ENCODE measurements at regions not wholly inside any gene's neighbourhood (a gene's known extent, or its start where the extent isn't known, plus 50 kb on each side); places are given as distances from the start of the nearest gene placed in this dataset.

DNA sequence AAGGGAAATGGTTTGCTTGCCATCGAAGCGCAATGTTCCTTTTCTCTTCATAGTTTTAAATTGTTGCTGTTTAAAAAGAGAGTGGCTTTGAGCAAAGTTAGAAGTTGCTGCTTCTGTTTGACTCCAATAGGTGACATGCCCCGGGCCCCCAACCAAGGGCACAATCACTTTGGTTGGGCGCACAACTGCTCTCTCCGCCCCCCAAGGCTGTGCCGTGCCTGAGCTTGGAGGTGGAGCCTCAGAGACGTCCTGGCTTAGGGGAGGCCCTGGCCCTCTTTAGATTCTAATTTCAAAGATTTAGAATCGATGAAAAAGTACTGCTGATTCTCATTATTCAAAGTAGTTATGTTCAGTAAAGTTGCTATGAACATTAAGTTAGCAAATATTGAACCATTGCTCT, 725.9 kb downstream of the COL12A1 start (continued):
- no peak for TF ChIP-seq POLR2G (IDR thresholded peaks at IDR 0.05; ENCODE audit: low read depth, low read length)
- TF ChIP-seq HMG20A (CRISPR knock-in tag; IDR thresholded peaks at IDR 0.05; ENCODE audit: borderline replicate concordance): no peak
- TF ChIP-seq SIN3A (IDR thresholded peaks at IDR 0.05; ENCODE audit: borderline replicate concordance, low read depth, low read length): no peak
- TF ChIP-seq, protein P1, sequence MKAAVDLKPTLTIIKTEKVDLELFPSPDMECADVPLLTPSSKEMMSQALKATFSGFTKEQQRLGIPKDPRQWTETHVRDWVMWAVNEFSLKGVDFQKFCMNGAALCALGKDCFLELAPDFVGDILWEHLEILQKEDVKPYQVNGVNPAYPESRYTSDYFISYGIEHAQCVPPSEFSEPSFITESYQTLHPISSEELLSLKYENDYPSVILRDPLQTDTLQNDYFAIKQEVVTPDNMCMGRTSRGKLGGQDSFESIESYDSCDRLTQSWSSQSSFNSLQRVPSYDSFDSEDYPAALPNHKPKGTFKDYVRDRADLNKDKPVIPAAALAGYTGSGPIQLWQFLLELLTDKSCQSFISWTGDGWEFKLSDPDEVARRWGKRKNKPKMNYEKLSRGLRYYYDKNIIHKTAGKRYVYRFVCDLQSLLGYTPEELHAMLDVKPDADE (CRISPR knock-in tag; IDR thresholded peaks at IDR 0.05): no peak
- TF ChIP-seq, protein P2, sequence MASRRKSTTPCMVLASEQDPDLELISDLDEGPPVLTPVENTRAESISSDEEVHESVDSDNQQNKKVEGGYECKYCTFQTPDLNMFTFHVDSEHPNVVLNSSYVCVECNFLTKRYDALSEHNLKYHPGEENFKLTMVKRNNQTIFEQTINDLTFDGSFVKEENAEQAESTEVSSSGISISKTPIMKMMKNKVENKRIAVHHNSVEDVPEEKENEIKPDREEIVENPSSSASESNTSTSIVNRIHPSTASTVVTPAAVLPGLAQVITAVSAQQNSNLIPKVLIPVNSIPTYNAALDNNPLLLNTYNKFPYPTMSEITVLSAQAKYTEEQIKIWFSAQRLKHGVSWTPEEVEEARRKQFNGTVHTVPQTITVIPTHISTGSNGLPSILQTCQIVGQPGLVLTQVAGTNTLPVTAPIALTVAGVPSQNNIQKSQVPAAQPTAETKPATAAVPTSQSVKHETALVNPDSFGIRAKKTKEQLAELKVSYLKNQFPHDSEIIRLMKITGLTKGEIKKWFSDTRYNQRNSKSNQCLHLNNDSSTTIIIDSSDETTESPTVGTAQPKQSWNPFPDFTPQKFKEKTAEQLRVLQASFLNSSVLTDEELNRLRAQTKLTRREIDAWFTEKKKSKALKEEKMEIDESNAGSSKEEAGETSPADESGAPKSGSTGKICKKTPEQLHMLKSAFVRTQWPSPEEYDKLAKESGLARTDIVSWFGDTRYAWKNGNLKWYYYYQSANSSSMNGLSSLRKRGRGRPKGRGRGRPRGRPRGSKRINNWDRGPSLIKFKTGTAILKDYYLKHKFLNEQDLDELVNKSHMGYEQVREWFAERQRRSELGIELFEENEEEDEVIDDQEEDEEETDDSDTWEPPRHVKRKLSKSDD (CRISPR knock-in tag; IDR thresholded peaks at IDR 0.05; ENCODE audit: low read depth): no peak
- TF ChIP-seq ZNF253 (CRISPR knock-in tag; IDR thresholded peaks at IDR 0.05; ENCODE audit: borderline replicate concordance): no peak
- TF ChIP-seq ZNF331 (CRISPR knock-in tag; IDR thresholded peaks at IDR 0.05): no peak
- TF ChIP-seq NCOA5 (CRISPR knock-in tag; IDR thresholded peaks at IDR 0.05): no peak
- no peak for TF ChIP-seq CC2D1A (CRISPR knock-in tag; IDR thresholded peaks at IDR 0.05)

DNA sequence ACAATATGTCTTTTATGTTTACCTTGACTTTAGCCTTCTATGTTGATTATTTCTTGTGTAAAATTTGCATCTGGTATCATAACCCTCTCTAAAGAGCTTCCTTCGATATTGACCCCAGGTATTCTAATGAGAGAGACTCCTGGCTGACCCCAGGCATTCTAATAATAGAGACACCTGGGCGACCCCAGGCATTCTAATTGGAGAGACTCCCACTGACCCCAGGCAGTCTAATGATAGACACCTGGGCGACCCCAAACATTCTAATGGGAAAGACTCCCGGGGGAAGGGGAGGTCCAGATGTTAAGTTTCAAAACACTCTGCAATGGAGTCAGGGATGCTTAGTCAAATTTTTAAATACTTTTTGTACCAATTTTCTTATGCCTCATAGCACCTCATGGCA, 726.4 kb downstream of the COL12A1 start:
- no peak for DNase-seq (ENCODE audit: low spot score)
- no peaks in the 10 kb centered on the region for H4K20me1 ChIP-seq (ENCODE audit: insufficient read depth, low read length)
- H3K4me3 ChIP-seq (replicated peaks in 1 of 3; ENCODE audit: insufficient read depth in 1 of 3, low read depth in 2 of 3, low read length in 3 of 3): no peak overlapping the region
- H3K79me2 ChIP-seq (ENCODE audit: insufficient read depth, low read length): no peaks in the 10 kb centered on the region
- in situ Hi-C loops (cut with HindIII; ENCODE audit: extremely low pct_ligation_motif_present, low pct_unique_long_range_greater_than_20kb) (no loop called here), intact Hi-C loops (cut with micrococcal nuclease; ENCODE audit: unreplicated experiment) (no loop called here)
- H3K4me2 ChIP-seq (ENCODE audit: low read depth, low read length): no peak overlapping the region
- POLR2A ChIA-PET: no interaction called here
- ATAC-seq: no peak
- H3K9me3 ChIP-seq (ENCODE audit: low read length): no peaks in the 10 kb centered on the region
- CTCF ChIA-PET (ENCODE audit: low intra/inter-chr PET ratio, low total read pairs): no interaction called here
- FAIRE-seq: no peak
- no peak overlapping the region for H2AFZ ChIP-seq (ENCODE audit: low read length)
- no peaks in the 10 kb centered on the region for H3K4me1 ChIP-seq (ENCODE audit: insufficient read depth, low read length)
- no TSS peak for BruUV-seq (replicated peaks)
- H3K36me3 ChIP-seq (replicated peaks in 1 of 2; ENCODE audit: control insufficient read depth in 1 of 2, insufficient read depth in 2 of 2, low read length in 2 of 2): no peaks in the 10 kb centered on the region
- no peak overlapping the region for H3K9ac ChIP-seq (ENCODE audit: insufficient read depth, low read depth, low read length)
- WGBS (ENCODE audit: low lambda C conversion rate): 41% methylated on average over 4 of the region's 4 CpGs
- no peaks in the 10 kb centered on the region for H3K27me3 ChIP-seq (ENCODE audit: control insufficient read depth in 1 of 2, insufficient read depth in 2 of 2, low read length in 2 of 2)
- H3K27ac ChIP-seq (ENCODE audit: extremely low read length, insufficient read depth, low read length): no peak overlapping the region
- TF ChIP-seq ZNF329 (CRISPR knock-in tag; IDR thresholded peaks at IDR 0.05; ENCODE audit: low read depth) (no peak), ZNF501 (CRISPR knock-in tag; IDR thresholded peaks at IDR 0.05) (no peak), ZNF10 (CRISPR knock-in tag; IDR thresholded peaks at IDR 0.05; ENCODE audit: borderline replicate concordance, low read depth) (no peak), ZNF24 (IDR thresholded peaks at IDR 0.05) (no peak), HNF4G (IDR thresholded peaks at IDR 0.05; ENCODE audit: borderline replicate concordance, low read depth, low read length) (no peak), HNF4G (CRISPR knock-in tag; IDR thresholded peaks at IDR 0.05; ENCODE audit: borderline replicate concordance, low read depth) (no peak), HNRNPUL1 (IDR thresholded peaks at IDR 0.05; ENCODE audit: low read depth, low read length) (no peak), ZFYVE20 (CRISPR knock-in tag; IDR thresholded peaks at IDR 0.05; ENCODE audit: borderline replicate concordance, low read depth) (no peak)
- TF ChIP-seq, protein P3, sequence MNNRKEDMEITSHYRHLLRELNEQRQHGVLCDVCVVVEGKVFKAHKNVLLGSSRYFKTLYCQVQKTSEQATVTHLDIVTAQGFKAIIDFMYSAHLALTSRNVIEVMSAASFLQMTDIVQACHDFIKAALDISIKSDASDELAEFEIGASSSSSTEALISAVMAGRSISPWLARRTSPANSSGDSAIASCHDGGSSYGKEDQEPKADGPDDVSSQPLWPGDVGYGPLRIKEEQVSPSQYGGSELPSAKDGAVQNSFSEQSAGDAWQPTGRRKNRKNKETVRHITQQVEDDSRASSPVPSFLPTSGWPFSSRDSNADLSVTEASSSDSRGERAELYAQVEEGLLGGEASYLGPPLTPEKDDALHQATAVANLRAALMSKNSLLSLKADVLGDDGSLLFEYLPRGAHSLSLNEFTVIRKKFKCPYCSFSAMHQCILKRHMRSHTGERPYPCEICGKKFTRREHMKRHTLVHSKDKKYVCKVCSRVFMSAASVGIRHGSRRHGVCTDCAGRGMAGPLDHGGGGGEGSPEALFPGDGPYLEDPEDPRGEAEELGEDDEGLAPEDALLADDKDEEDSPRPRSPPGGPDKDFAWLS (CRISPR knock-in tag; IDR thresholded peaks at IDR 0.05; ENCODE audit: borderline replicate concordance): no peak
- TF ChIP-seq, protein P4, sequence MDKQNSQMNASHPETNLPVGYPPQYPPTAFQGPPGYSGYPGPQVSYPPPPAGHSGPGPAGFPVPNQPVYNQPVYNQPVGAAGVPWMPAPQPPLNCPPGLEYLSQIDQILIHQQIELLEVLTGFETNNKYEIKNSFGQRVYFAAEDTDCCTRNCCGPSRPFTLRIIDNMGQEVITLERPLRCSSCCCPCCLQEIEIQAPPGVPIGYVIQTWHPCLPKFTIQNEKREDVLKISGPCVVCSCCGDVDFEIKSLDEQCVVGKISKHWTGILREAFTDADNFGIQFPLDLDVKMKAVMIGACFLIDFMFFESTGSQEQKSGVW (CRISPR knock-in tag; IDR thresholded peaks at IDR 0.05; ENCODE audit: borderline replicate concordance): no peak

All from HepG2 (cell line).